ENCODE measurements at regions not wholly inside any gene's neighbourhood (a gene's known extent, or its start where the extent isn't known, plus 50 kb on each side); places are given as distances from the start of the nearest gene placed in this dataset.

GRCh38 chr3:135382188-135382587 is 583.3 kb upstream of the PPP2R3A start:
- TF ChIP-seq CTCF (IDR thresholded peaks at IDR 0.05; ENCODE audit: low read depth, low read length) (no peak), EZH2phosphoT487 (IDR thresholded peaks at IDR 0.05; ENCODE audit: low read depth) (no peak)
